ENCODE measurements at regions not wholly inside any gene's neighbourhood (a gene's known extent, or its start where the extent isn't known, plus 50 kb on each side); places are given as distances from the start of the nearest gene placed in this dataset.

DNA sequence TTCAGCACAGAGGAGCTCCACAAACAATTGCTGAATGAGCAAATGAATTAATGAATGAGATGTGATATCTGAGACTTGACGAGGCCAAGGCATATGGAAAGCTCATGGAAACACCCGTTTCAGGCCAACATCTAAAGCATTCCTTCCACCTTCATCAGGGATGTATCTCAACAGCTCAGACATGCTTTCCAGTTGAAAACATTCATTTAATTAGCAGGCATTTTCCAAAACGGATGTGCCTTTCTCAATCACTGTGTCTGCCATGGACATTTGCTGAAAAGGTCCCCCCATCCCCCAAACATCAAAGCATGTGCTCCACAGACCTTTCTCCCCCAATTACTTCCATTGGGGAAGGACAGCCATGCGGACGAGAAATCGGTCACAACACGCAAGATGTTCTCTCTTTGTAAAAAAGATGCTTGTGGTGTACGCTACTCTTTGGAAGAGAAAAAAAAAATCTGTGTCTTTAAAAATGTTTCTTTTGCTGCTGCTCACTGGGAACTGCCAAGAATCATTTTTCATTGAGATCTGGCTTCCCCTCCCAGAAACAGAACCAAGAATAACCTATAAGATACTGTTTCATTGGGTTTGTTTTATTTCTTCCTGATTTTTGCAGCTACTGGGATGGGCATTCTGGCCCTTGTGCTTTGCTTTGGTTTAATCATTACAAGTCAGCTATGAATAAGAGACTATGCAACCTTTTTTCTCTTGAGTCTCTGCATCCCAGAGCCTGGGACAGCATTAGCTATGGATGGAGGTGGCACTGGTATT is 528.2 kb downstream of the MED13L start:
- H3K4me3 ChIP-seq: no peak overlapping the region
- TF ChIP-seq, protein P1, sequence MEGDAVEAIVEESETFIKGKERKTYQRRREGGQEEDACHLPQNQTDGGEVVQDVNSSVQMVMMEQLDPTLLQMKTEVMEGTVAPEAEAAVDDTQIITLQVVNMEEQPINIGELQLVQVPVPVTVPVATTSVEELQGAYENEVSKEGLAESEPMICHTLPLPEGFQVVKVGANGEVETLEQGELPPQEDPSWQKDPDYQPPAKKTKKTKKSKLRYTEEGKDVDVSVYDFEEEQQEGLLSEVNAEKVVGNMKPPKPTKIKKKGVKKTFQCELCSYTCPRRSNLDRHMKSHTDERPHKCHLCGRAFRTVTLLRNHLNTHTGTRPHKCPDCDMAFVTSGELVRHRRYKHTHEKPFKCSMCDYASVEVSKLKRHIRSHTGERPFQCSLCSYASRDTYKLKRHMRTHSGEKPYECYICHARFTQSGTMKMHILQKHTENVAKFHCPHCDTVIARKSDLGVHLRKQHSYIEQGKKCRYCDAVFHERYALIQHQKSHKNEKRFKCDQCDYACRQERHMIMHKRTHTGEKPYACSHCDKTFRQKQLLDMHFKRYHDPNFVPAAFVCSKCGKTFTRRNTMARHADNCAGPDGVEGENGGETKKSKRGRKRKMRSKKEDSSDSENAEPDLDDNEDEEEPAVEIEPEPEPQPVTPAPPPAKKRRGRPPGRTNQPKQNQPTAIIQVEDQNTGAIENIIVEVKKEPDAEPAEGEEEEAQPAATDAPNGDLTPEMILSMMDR (IDR thresholded peaks at IDR 0.05): no peak
- no peak overlapping the region for H3K27ac ChIP-seq
- DNase-seq (ENCODE audit: low spot score): no peak

DNA sequence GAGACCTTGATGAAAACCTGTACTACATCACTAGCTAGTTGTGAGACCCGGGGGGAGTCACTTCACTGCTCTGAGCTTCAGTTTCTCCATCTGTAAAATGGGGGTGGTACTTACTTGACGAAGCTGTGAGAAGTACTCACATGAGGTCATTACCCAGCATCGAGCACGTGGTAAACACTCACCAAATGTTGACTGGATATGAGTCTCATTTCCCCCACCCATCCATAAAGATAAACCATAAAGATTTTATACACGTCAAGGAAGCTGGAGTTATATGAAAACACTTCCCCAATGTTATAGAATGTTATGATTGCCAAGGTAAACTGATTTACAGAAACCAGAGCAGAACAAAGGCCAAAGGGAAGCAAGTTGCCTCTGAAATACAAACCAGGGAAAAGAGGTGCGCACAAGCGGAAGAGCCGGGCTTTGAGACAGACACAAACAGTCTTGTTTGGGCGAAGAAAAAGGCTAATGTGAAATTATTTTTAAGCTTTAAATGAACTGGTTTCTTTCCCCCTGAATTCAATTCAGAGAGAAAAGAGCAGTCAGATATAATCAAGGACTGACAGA is 536.8 kb downstream of the MED13L start:
- H3K27ac ChIP-seq: no peak overlapping the region
- H3K4me3 ChIP-seq: no peak overlapping the region
- no peak for DNase-seq (ENCODE audit: low spot score)
- TF ChIP-seq, protein P1 (IDR thresholded peaks at IDR 0.05): no peak

DNA sequence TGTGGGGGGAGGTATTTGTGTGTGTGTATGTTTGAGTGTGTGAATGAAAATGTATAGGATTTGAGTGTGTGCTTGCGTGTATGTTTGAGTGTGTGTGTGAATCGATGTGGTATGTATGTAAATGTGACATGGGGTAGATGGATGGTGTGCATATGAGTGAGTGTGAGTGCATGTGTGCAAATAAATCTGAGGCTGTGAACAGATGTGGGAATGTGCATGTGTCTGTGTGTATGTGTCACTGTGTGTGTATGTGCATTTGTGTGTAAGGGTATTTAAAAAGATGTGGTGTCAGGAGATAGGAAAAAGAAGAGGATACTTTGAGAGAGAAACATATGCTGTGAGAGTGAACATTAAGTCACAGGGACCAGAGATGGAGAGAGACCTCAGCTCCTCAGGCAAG is 539.6 kb downstream of the MED13L start:
- no peak overlapping the region for H3K27ac ChIP-seq
- no peak overlapping the region for H3K4me3 ChIP-seq
- TF ChIP-seq, protein P1 (IDR thresholded peaks at IDR 0.05): no peak
- DNase-seq (ENCODE audit: low spot score): no peak

DNA sequence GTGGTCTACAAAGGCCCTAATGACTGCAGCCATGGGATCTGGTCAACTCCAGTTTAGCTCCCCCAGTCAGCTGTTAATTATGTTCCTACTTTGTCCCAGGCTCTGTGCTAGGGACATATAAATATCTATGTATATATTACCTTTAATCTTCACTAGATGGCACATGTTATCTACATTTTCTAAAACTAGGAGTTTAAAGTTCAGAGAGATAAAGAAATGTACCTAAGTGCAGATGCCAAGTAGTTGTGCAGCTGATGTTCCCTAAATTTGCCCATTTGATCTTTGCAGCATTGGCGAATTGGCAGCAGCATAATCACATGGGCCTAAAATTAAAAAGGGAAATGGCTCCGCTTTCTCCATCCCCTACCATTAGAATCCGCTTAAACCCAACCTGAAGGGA is 541.1 kb downstream of the MED13L start:
- TF ChIP-seq, protein P1 (IDR thresholded peaks at IDR 0.05): no peak
- H3K4me3 ChIP-seq: no peak overlapping the region
- H3K27ac ChIP-seq: no peak overlapping the region
- no peak for DNase-seq (ENCODE audit: low spot score)

DNA sequence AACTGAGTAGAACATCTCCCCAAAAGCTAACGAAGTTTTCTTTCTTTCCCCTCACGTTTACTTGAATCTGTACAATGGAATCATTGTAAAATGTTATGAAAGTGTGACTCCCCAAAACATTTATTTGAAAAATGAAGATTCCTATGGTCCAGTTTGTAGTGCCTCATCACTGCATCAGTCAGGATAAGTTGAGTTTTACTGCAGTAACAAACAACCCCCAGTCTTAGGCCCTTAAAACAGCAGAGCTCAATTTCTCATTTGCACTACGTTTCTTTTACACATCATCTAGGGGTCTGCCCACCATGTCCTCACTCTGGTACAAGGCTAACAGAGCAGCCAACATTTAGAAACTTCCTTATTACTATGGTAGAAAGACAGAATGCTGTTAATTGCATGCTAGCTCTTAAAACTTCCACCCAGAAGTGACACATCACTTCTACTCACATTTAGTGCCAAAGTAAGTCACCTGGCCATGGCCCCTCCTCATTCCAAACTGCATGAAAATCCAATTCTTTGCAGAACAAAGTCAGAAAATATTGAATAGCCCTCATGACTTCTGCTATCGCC is 546.4 kb downstream of the MED13L start:
- no peak overlapping the region for H3K27ac ChIP-seq
- DNase-seq (ENCODE audit: low spot score): no peak
- TF ChIP-seq, protein P1 (IDR thresholded peaks at IDR 0.05): no peak
- H3K4me3 ChIP-seq: no peak overlapping the region

DNA sequence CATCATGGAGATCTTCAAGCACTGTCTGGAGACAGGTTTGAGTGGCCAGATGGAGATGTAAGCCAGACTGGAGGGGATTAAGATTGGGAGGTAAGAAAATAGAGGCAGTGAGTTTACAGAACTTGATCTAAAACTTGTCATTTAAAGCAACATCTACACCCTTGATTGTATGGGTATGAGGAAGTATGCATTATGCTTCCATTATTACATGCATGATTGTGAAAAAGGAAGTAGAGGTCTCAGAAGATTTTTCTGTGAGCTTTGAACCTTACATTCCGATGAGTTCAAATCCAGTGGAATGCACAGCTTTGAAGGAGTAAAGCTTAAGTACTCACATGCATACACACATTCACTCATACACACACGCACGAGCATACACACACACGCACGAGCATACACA is 550.8 kb downstream of the MED13L start:
- no peak for DNase-seq (ENCODE audit: low spot score)
- Histone ChIP-seq H3K4me3 (no peak overlapping the region), H3K27ac (no peak overlapping the region)
- TF ChIP-seq, protein P1 (IDR thresholded peaks at IDR 0.05): no peak

DNA sequence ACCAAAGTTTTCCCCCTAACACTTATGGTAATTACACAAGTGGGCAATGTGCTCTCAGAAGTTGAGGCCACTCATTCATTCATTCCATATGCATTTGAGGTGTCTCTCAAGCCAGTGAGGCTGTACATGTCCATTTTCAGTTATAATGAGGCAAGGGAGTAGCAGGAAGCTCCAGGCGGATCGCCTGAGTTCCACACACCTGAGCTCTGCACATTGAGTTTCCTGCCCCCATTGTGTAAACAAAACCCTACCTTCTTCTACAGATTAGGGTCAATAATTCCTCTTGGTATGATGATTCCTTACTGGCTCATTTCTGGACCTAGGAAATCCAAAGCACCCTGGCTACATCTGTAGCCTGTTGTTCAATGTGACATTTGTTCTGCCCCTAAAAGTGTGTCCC is 555.3 kb downstream of the MED13L start:
- TF ChIP-seq, protein P1 (IDR thresholded peaks at IDR 0.05): no peak
- Histone ChIP-seq H3K27ac (no peak overlapping the region), H3K4me3 (no peak overlapping the region)
- no peak for DNase-seq (ENCODE audit: low spot score)

Data from coronary artery (tissue), 2 donors.